ENCODE measurements at regions not wholly inside any gene's neighbourhood (a gene's known extent, or its start where the extent isn't known, plus 50 kb on each side); places are given as distances from the start of the nearest gene placed in this dataset.

DNA sequence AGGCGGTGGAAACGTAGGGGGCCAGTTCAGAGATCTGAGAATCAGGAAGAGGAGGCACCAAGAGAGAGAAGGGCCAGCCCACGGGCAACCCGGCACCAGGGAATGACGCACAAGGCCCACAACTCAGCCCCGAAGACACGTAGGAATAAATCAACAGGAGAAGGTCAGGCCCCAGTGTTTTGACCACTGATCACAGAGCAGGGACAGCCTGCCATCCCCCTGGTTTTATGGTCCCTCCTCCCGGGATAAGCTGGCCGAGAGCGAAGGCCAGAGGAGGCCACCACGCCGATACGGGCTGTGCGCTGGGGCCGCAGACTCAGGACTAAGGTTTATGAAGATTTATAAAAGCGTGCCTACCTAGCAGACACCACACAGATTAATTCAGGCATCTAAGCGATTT, 341.4 kb downstream of the ZNF516 start (continued):
- TF ChIP-seq, protein P1, sequence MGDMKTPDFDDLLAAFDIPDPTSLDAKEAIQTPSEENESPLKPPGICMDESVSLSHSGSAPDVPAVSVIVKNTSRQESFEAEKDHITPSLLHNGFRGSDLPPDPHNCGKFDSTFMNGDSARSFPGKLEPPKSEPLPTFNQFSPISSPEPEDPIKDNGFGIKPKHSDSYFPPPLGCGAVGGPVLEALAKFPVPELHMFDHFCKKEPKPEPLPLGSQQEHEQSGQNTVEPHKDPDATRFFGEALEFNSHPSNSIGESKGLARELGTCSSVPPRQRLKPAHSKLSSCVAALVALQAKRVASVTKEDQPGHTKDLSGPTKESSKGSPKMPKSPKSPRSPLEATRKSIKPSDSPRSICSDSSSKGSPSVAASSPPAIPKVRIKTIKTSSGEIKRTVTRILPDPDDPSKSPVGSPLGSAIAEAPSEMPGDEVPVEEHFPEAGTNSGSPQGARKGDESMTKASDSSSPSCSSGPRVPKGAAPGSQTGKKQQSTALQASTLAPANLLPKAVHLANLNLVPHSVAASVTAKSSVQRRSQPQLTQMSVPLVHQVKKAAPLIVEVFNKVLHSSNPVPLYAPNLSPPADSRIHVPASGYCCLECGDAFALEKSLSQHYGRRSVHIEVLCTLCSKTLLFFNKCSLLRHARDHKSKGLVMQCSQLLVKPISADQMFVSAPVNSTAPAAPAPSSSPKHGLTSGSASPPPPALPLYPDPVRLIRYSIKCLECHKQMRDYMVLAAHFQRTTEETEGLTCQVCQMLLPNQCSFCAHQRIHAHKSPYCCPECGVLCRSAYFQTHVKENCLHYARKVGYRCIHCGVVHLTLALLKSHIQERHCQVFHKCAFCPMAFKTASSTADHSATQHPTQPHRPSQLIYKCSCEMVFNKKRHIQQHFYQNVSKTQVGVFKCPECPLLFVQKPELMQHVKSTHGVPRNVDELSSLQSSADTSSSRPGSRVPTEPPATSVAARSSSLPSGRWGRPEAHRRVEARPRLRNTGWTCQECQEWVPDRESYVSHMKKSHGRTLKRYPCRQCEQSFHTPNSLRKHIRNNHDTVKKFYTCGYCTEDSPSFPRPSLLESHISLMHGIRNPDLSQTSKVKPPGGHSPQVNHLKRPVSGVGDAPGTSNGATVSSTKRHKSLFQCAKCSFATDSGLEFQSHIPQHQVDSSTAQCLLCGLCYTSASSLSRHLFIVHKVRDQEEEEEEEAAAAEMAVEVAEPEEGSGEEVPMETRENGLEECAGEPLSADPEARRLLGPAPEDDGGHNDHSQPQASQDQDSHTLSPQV (IDR thresholded peaks at IDR 0.05) = no peak
- TF ChIP-seq, protein P2, sequence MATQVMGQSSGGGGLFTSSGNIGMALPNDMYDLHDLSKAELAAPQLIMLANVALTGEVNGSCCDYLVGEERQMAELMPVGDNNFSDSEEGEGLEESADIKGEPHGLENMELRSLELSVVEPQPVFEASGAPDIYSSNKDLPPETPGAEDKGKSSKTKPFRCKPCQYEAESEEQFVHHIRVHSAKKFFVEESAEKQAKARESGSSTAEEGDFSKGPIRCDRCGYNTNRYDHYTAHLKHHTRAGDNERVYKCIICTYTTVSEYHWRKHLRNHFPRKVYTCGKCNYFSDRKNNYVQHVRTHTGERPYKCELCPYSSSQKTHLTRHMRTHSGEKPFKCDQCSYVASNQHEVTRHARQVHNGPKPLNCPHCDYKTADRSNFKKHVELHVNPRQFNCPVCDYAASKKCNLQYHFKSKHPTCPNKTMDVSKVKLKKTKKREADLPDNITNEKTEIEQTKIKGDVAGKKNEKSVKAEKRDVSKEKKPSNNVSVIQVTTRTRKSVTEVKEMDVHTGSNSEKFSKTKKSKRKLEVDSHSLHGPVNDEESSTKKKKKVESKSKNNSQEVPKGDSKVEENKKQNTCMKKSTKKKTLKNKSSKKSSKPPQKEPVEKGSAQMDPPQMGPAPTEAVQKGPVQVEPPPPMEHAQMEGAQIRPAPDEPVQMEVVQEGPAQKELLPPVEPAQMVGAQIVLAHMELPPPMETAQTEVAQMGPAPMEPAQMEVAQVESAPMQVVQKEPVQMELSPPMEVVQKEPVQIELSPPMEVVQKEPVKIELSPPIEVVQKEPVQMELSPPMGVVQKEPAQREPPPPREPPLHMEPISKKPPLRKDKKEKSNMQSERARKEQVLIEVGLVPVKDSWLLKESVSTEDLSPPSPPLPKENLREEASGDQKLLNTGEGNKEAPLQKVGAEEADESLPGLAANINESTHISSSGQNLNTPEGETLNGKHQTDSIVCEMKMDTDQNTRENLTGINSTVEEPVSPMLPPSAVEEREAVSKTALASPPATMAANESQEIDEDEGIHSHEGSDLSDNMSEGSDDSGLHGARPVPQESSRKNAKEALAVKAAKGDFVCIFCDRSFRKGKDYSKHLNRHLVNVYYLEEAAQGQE (IDR thresholded peaks at IDR 0.05; ENCODE audit: borderline replicate concordance) = no peak
- TF ChIP-seq, protein P2 (CRISPR knock-in tag; IDR thresholded peaks at IDR 0.05; ENCODE audit: low read depth) = no peak
- TF ChIP-seq SIX5 (IDR thresholded peaks at IDR 0.05; ENCODE audit: borderline replicate concordance in 1 of 2, insufficient read depth in 1 of 2, low read depth in 1 of 2, low read length in 2 of 2) = no peak
- no peak for TF ChIP-seq PHF8 (IDR thresholded peaks at IDR 0.05; ENCODE audit: borderline replicate concordance, low read length)
- TF ChIP-seq BACH1 (tag; IDR thresholded peaks at IDR 0.05) = no peak
- no peak for TF ChIP-seq TAF1 (IDR thresholded peaks at IDR 0.05; ENCODE audit: control insufficient read depth, extremely low read depth, insufficient read depth, low read length, severe bottlenecking)
- TF ChIP-seq, protein P3, sequence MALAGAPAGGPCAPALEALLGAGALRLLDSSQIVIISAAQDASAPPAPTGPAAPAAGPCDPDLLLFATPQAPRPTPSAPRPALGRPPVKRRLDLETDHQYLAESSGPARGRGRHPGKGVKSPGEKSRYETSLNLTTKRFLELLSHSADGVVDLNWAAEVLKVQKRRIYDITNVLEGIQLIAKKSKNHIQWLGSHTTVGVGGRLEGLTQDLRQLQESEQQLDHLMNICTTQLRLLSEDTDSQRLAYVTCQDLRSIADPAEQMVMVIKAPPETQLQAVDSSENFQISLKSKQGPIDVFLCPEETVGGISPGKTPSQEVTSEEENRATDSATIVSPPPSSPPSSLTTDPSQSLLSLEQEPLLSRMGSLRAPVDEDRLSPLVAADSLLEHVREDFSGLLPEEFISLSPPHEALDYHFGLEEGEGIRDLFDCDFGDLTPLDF (CRISPR knock-in tag; IDR thresholded peaks at IDR 0.05) = no peak
- no peak for TF ChIP-seq ASH1L (IDR thresholded peaks at IDR 0.05; ENCODE audit: borderline replicate concordance, low read depth, partially characterized antibody)
- no peak for TF ChIP-seq SRSF9 (IDR thresholded peaks at IDR 0.05; ENCODE audit: borderline replicate concordance, low read depth, low read length)
- no peak for TF ChIP-seq PCBP2 (IDR thresholded peaks at IDR 0.05; ENCODE audit: low read depth, low read length, poor library complexity, severe bottlenecking)
- TF ChIP-seq CBFA2T3 (IDR thresholded peaks at IDR 0.05) = no peak

Data from K562 (cell line).